ENCODE measurements at regions not wholly inside any gene's neighbourhood (a gene's known extent, or its start where the extent isn't known, plus 50 kb on each side); places are given as distances from the start of the nearest gene placed in this dataset.
"Not testable (repeated sequence)": the region's sequence is repeated elsewhere in the genome, so short reads cannot be mapped to it uniquely, and the experiment has no call there.

DNA sequence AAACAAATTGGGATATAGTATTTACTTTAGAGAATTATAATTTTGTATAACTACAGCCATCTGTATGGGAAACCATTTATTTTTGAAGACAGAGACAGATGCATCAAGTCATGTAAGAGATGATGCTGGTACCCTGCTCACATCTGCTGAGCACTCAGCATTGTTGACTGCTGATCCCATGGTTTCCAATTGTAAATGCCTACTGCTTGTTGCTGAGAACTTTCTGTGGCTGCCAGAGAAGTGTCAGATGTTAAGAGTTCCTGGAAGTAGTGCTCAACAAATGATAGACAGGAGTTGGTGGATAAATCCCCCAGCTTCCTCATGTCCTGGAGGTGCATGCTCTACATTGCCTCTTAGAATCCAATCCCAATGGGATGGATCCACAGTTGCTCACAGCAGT, 167.1 kb downstream of the OXSM start:
- DNase-seq, result no peak

DNA sequence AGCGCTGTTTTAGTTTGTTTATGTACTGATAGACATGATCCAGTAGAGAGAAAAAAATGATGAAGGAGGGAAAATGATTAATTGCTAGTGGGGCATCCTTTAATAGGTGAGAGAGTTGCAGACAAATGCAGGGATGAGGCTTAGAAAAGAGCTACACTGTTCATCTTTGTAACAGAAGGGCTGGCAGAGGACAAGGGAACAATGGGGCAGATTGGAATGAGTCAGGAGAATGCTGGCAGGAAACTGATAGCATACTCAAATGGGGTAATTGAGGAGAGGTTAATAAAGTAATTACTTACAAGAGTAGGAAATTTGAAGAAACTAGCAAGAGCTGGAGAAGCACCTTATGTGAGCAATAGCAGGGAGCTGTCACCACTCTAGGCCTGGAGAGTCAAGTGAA, 170.9 kb downstream of the OXSM start:
- DNase-seq, result no peak

DNA sequence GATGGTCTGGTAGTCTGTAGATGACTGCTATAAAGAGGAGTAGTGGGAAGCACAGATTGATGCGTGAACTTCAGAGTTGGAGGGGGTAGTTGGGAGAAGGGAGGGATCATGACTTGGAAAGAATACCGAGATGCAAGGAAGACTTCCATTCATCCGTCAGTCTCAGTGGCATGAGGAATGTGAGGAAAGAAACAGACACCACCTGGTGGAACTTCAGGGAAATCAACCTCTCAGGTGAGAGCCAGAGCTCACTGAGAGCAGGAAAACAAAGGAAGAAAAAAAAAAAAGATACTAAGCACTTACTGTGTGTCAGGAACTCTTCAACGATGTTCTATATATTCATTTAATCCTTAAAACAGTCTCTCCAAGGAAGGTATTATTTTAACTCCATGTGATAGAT, 172.4 kb downstream of the OXSM start:
- DNase-seq, result no peak

DNA sequence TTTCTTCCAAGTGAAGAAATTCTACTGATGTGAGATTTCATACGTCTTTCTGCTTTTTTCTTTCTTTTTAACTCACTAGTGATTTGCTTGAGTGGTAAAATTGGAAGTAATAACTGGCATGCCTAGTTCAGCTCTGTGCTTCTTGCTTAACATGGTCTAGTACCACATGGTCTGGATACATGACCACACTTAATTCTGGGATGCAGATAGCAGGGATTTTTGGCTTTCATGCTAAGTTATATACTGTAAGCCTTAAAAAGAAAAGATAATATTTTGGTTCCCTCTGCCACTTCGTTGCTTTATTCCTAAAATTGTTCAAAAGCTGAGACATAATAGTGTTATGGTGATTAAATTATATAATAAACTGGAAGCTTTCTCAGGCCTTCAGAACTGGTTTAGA, 174.3 kb downstream of the OXSM start:
- no peak for DNase-seq

DNA sequence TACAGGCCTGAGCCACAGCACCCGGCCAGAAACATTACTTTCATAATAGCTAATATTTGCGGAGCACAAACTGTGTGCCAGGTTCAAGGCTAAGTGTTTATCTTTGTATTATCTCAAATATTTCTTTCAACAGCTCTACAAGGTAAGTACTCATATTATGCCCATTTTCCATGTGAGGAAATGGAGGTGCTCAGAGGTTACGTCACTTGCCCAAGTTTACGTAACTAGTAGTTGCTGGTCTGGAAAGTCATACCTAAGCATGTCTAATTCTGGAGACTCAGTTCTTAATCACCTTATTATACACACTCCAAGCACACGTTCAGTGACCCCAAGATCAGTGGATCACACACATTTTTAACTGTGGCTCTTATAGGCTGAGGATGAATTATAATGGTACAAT, 177.5 kb downstream of the OXSM start:
- DNase-seq, result no peak

DNA sequence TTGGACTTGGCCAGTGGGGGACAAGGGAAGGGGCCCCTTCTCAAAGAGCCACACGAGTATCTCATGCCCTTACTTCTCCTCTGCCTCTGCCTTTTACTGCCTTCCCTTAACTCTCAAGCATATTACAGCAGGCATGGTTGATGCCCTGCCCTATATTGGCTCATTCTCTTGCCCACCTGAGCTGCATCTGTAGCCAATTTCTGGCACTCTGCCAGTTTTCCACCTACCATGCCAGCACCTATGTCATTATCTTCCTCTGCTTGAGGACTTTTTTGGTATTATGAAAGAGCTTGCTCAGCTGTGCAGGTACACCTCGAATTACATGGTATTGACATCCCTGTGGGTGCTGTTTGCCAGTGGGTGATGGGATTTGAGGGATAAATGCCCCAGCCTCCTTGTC, 181.8 kb downstream of the OXSM start:
- DNase-seq, result no peak

DNA sequence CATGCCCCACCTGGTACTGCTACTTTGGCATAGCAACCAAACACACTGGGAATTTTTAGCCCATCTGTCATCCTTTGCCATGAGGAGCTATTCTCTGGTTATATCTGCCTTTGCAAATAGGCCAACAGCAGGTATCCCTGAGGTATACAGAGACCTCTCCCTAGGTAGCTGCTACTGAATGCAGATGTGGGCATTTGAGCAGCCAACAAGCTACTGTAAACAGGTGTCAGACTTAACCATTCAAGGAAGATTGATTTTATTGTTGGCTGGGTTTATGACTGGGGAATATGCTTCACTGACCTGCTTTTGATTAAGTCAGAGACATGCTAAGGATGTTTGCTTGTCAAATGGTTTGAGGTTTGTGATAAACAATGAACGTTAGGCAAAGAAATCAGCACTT, 183.2 kb downstream of the OXSM start:
- no peak for DNase-seq

DNA sequence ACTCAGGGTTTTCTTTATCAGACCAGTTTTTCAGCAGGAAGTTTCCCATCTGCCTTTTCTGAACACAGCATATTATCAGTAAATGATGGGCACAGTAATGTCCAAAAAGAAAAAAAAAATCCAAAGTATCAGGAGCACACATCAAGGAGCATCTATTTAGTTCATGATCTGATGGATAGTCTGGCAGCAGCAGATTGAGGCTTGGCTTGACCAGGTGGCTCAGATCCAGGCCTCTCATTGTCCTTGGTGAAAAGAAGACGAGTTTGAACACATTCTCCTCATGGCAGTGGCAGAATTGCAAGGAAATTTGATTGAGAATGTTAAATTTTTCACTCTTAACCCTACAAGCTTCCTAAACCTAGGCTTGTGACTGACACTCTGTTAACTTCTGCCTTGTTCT, 192.9 kb downstream of the OXSM start:
- no peak for DNase-seq

DNA sequence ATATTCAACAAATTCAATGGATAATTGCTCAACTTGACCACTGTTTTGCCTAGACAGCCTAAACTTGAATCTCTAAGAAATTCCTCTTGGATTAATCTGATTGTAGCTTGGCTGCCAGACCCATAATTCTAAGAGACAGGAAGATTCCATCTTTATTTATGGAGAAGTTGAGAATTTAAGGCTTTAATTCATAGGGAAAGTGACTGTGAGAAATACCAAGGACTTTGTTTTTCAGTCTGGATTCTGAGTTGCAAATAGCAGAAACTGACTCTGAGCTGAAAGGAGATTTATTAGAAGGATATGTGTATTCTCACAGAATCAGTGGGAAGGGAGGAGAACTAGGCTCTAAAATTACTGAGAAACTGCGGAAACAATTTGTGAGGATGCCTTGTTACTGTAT, 195.7 kb downstream of the OXSM start:
- DNase-seq, result no peak

DNA sequence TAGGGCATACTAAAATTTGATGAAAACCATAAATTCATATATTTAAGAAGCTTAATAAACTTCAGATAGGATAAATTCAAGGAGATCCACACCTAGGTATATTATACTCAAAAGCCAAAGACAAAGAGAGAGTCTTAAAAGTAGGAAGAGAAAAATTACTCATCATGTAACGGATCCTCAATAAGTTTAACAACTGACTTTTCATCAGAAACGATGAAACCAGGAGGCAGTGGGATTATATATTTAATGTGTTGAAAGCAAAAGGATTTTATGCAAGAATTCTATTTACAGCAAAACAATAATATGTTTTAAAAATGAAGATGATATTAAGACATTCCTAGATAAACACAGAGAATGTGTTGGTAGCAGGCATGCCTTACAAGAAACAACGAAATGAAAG, 202.7 kb downstream of the OXSM start:
- DNase-seq, result no peak

DNA sequence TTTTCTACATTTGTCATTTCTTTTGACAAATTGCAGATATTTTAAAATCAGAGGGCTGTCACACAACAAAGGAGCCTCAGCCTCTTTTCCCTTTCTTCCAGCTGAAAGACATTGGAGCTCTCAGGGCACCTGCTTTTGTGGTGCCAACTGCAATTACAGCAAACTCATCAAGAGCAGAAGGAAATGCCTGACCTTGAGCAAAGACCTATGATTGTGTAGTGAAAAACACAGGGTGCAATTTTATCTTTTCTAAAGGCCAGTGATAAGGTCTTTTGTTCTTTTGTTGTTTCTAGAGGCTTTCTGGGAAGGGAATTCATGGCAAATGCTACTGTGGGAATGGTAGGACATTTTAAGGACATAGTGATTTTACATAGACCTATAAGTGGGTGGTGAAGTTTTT, 214.3 kb downstream of the OXSM start:
- DNase-seq, result no peak

DNA sequence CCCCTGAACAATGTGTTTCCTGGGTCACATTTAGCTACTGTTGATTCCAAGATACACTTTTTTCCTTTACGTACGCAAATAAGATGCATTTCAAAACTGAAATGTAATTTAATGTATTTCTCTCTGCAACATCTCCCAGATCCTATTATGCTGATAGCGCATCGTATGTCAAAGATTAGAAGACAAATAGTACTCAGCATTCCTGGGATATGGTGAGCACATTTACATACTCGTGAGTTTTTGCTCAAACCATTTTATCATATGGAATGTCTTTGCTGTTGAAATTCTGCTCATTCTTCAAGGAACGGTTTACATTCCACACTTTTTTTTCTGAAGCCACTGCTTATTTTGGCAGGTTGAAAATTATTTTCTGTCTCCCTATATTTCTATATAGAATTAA, 221.4 kb downstream of the OXSM start:
- DNase-seq, result no peak

DNA sequence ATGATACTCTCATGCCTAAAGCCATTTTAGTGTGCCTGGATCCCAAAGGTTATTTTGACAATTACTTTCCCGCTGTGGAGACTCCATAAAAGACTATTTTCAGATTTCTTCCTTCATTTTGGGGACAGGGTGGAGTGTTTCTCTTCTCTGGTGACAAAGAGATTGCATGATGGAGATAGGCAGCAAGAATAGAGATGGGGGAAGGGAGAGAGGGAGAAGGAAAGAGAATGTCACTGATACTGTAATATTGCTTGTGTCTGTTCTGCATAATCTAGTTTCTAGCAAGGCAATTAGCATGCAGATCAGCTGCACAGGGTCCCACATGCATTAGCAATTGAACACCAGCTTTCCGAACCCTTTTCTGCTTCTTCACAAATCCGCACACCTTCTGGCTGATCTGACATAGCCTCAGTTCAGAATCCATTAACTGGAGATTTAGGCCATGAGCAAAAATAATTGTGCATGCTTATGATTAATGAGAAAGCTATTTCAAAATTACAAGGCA, 222.4 kb downstream of the OXSM start:
- DNase-seq, result no peak

DNA sequence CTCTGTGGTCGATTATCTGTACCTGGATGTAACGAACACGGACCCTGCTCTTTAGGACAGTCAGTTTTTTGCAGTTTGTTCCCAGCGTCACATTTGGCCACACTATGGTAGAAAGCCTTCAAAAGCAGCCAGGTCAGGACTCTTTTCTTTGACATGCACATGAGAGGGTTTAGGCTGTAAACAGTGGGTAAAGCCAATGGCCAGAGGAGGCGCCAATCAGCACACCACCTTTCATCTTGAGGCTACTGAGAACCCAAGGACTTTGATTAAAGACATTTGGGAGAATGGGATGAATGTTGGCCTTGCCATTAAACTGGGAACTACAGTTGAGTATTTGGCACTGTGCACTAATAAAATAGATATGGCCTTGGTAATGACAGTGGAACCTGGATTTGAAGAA, 225.9 kb downstream of the OXSM start:
- DNase-seq, result no peak

DNA sequence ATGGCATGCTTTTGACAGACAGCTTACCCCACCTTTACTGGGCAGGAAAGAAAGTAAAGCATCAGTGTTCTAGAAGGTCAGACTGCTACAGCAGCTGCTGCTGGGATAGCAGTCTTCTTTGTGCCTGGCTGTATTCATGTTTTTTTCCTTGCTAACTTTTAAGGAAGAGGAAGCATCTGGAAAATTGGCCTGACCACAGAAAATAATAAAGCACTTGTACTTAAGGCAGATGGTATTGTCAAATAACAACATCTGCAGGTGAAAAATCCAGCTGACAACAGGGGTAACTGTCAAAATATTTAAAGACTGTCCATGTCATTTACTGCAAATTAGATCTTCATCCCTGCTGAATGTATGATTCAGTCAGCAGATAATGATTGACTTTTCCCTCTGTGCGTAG, 229.0 kb downstream of the OXSM start:
- no peak for DNase-seq

DNA sequence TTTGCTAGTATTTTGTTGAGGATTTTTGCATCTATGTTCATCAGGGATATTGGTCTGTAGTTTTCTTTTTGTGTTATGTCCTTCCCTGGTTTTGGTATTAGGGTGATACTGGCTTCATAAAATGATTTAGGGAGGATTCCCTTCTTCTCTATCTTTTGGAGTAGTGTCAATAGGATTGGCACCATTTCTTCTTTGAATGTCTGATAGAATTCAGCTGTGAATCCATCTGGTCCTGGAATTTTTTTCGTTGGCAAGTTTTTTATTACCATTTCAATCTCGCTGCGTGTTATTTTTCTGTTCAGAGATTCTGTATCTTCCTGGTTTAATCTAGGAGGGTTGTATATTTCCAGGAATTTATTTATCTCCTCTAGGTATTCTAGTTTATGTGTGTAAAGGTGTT, 234.3 kb downstream of the OXSM start:
- DNase-seq, result not testable (repeated sequence)

DNA sequence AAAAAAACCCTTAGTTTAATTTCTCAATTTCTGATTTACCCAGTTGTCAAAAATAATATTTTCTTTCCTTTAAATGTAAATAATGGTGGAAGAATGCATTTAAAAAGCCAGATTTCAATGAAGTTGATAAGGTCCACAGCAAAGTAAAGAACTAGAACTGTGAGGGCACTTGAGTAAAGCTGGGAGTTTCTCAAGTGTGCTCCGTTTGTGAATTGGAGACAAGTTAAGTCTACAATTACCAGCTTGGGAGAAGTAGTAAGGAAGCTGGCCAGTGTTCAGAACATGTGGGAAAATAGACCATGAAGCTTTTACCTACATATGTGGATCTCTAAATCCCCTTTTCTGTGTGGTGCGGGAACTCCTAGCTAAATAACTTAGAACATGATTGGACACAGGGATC, 239.4 kb downstream of the OXSM start:
- no peak for DNase-seq

DNA sequence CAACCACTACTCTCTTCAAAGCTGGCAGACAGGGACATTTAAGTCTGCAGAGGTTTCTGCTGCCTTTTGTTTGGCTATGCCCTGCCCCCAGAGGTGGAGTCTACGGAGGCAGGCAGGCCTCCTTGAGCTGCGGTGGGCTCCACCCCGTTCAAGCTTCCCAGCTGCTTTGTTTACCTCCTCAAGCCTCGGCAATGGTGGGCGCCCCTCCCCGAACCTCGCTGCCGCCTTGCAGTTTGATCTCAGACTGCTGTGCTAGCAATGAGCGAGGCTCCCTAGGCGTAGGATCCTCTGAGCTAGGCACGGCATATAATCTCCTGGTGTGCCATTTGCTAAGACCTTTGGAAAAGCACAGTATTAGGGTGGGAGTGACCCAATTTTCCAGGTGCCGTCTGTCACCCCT, 252.2 kb downstream of the OXSM start:
- DNase-seq, result not testable (repeated sequence)

DNA sequence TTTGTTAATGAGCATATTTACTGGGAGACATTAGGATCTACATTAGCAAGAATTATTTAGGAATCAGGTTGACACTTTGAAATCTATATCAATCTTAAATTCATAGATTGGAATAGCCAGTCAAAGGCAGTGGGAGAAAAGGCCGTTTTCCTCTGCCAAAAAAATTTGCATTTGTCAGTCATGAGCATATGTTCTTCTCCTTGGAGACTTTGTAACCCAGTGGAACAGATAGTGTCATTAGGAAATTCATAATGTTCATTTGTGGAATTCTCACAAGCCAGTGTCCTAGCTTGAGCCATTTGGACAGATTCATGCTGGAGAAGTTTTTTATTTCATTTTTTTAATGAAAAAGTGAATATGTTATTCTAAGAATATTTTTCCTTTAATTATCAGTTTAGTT, 260.1 kb downstream of the OXSM start:
- DNase-seq, result no peak

DNA sequence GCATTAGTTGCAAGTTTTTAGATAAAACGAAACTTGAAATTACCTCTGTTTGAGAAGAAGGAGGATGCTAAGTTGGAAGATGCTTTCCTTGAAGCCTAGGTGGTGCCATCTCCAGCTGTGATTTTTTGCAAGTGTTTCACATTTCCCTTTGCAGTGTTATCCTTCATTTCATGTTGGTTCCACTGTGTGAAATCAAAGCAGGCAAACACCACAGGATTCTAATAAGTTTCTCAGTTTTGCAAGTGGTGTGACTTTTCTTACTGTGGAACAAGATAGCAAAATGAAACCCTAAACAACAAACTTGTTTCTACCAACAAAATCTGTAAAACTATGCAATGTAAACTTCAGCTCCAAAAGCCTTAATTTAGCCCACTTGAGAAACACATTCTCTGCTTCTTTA, 260.9 kb downstream of the OXSM start:
- DNase-seq, result no peak

DNA sequence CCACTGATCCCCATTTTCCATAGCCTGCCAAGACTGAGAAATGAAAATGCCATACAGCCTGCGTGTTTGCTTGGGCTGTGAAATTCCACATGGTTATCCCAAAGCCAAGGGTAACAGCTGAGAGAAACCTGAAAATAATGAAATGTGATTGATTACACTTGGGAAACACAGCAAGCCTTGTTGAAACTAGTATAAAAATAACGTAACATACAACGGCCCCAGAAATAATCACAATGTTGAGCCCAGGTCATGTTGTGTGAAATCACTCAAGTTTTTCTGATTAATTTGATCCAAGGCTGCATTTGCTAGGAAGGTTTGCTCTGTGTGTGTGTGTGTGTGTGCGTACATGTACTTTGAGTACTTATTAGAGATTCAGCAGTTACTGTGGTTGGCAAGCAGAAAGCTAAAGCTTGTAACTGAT, 269.0 kb downstream of the OXSM start:
- DNase-seq, result no peak

DNA sequence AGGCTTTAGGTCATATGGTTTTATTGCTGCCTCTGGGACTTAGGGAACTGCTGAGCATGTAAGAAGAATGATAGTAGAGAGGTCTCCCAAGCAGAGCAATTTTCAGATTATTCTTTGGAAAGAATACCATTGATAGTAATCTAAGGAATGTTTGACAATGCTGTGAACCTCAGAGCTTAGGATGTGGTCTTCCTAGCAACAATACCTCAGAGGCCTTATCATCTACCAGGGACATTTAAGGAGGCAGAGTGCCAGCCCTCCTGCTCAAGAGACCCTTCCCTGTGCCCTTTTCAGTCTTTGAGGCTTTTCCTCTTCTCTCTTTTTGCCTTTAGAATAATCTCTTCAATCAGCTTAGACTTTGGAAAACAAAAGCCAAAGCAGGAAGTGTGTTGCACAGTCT, 272.1 kb downstream of the OXSM start:
- no peak for DNase-seq

DNA sequence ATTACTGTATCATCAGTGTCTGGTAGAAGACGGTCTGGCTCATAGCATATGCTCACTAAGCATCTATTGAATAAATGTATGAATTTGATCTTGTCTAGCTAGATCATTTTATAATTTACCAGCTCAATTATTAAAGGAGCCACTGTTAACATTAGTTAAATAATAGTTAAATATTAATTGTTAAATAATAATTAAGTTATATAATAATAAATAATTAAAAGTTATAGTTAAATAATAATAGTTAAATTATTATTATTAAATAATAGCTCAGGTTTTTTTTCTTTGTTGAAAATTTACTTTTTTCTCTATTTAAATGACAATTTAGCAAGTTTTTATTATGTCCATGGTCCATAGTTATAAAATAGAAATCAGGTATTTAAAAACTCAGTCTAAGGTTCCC, 274.4 kb downstream of the OXSM start:
- DNase-seq, result no peak

DNA sequence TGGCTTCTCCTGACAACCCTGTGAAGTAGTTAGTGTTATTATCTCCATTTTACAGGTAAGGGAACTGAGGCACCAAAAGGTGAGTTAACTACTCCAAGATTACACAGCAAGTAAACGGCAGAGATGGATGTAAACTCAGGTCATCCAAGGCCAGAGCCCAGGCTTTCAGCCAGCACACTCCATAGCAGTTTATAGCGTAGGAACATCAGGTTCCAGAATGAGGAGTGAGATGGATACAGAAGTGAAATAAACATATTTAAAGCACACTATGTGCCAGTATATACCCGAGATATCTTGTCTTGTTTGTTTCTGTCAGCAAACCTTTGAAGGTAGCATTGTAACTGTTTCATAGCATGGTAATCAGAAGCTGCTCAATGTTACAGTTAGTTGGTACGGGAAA, 279.0 kb downstream of the OXSM start:
- DNase-seq, result no peak

DNA sequence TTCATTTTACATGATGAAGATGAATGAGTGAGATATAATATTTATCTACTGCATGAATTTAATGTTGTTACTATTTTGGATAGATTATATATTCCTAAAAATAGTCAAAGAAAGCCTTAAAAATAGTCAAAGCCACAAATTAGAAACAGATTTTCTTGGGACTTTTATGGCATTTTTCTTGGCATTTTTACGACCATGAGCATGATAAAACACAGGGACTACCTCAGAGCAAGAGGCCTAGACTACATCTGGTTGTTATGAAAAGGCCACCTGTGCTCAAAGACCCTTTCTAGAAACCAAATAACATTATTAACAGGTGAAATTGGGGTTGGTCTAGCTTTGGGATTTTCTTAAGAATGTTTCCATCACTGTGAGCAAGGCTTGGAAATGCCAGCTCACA, 281.0 kb downstream of the OXSM start:
- DNase-seq, result no peak

DNA sequence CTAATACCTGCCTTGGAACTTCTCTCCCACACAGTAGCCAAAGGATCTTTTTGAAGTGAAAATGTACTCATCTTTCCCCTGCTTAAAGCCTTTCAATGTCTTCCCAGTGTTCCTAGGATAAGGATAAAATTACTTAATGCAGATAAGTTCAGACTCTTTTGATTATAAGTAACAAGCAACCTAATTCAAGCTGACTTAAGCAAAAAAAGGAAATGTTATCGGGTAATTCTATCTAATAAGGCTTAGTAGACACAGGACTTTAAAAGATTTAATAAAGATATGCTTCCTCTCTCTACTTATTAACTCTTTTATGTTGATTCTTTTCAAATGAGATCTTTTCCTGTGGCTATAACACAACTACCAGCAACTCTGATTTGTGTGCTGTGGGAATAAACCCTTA, 284.2 kb downstream of the OXSM start:
- no peak for DNase-seq

Measured in NCI-H1048 (cell line).